Panc1 (cell line): ENCODE measurements at regions not wholly inside any gene's neighbourhood (a gene's known extent, or its start where the extent isn't known, plus 50 kb on each side); places are given as distances from the start of the nearest gene placed in this dataset.

Experiments used
- ATAC-seq: fragments of 200-7000 bp; cut with Tn5 transposase; 2 replicates; pipeline ENCODE4 v1.9.1; 2020; ENCODE audit warnings: mild to moderate bottlenecking, moderate library complexity
- BruUV-seq: library from RNA; stranded (reverse); fragments of 400-500 nt; replicated peaks from 2 replicates; lab custom pipeline; 2021; lab: Mats Ljungman, UMichigan
- CTCF ChIA-PET: fragments of 300-600 bp; sonication (Branson Sonifier 250); formaldehyde crosslinking; loops from one replicate; lab custom pipeline; 2022; ENCODE audit warnings: antibody characterized with exemption; lab: Charles Lee
- POLR2A ChIA-PET: fragments of 300-600 bp; sonication (Branson Sonifier 250); formaldehyde crosslinking; loops from one replicate; lab custom pipeline; 2022; ENCODE audit warnings: antibody characterized with exemption; lab: Charles Lee
- DNase-seq: peaks from one replicate; pipeline ENCODE4 v3.0.0-alpha.2; 2010; ENCODE audit warnings: low read depth, low spot score
- H3K27ac ChIP-seq: 2 replicates; pipeline ENCODE4 v1.5.1; 2011; ENCODE audit warnings: mild to moderate bottlenecking, low read length, inconsistent platforms
- H3K27me3 ChIP-seq: fragments of 200-500 bp; sonication (Bioruptor generic); 2 replicates; pipeline ENCODE4 v1.6.0; 2014; ENCODE audit warnings: low read length, inconsistent platforms; ENCODE audit not compliant: control insufficient read depth, insufficient read depth
- H3K36me3 ChIP-seq: fragments of 200-500 bp; sonication (Bioruptor generic); 2 replicates; pipeline ENCODE4 v1.5.1; 2014; ENCODE audit warnings: inconsistent platforms, mild to moderate bottlenecking, low read length, moderate library complexity; ENCODE audit not compliant: control insufficient read depth, insufficient read depth
- H3K4me1 ChIP-seq: 2 replicates; pipeline ENCODE4 v1.5.1; 2011; ENCODE audit warnings: inconsistent platforms, mild to moderate bottlenecking, low read length, moderate library complexity; ENCODE audit not compliant: control insufficient read depth, insufficient read depth
- H3K4me3 ChIP-seq, 2 experiments: 2 replicates each; pipeline ENCODE4 v1.5.1; 2011 to 2012; ENCODE audit warnings: low read depth in 2 of 2, low read length in 2 of 2, mild to moderate bottlenecking in 2 of 2, inconsistent platforms in 1 of 2, moderate library complexity in 1 of 2
- H3K9me3 ChIP-seq: fragments of 200-500 bp; sonication (Bioruptor generic); 2 replicates; pipeline ENCODE4 v1.5.1; 2014; ENCODE audit warnings: low read depth, mild to moderate bottlenecking, inconsistent platforms, low read length, moderate library complexity; ENCODE audit not compliant: control insufficient read depth, insufficient read depth
- POLR2AphosphoS5 ChIP-seq: IDR thresholded peaks from 2 replicates; pipeline ENCODE4 v1.6.1; 2012; ENCODE audit warnings: mild to moderate bottlenecking, low read depth, low read length, moderate library complexity
- SIN3A ChIP-seq: IDR thresholded peaks from 2 replicates; pipeline ENCODE4 v1.6.1; 2012; ENCODE audit warnings: low read depth, mild to moderate bottlenecking, low read length, moderate library complexity, borderline replicate concordance; ENCODE audit not compliant: insufficient read depth
- TCF7L2 ChIP-seq: IDR thresholded peaks from 2 replicates; pipeline ENCODE4 v1.6.1; 2011; ENCODE audit warnings: mild to moderate bottlenecking, low read depth, low read length, inconsistent platforms
- in situ Hi-C: cut with HindIII; loops from 2 replicates; pipeline ENCODE4 v1.10.0; 2016; ENCODE audit warnings: low sequenced_read_pairs, low pct_unique_long_range_greater_than_20kb
- intact Hi-C: fragments of 100-400 bp; cut with micrococcal nuclease; formaldehyde crosslinking; loops from one replicate; pipeline ENCODE4 v1.10.0; 2022; ENCODE audit not compliant: unreplicated experiment
- TF ChIP-seq, protein P1 (sequence below), 2 experiments: IDR thresholded peaks; 2 replicates each; pipeline ENCODE4 v1.6.1; 2011 to 2012; ENCODE audit warnings: low read depth in 2 of 2, control low read depth in 1 of 2, low read length in 1 of 2, mild to moderate bottlenecking in 1 of 2, moderate library complexity in 1 of 2; ENCODE audit not compliant: insufficient read depth in 1 of 2
- TF ChIP-seq, protein P2 (sequence below): fragments of 450-650 bp; IDR thresholded peaks from 2 replicates; pipeline ENCODE4 v1.5.1; 2017; ENCODE audit warnings: mild to moderate bottlenecking

DNA sequence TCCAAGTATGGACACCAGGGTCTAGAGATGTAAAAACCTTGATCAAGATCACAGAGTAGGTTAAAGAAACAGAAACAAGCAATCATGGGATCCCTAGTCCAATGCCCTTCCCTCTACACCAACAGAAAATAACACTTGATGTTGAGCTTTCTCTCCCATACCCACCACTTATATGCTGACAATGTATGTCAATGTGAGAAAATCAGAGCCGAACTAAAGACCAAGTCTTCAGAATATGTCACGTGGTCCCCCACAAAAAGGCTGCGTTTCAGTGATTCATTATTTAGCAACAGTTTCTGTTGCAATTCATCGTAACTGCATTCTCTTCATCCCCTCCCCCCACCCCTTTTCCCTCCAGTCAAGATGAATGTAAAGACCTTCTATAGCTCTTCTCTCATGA, 278.9 kb upstream of the STT3B start:
- CTCF ChIA-PET = no interaction called here
- Histone ChIP-seq H3K4me1 (no peaks in the 10 kb centered on the region), H3K36me3 (no peaks in the 10 kb centered on the region), H3K9me3 (no peaks in the 10 kb centered on the region), H3K27me3 (no peaks in the 10 kb centered on the region), H3K27ac (no peak overlapping the region), H3K4me3 (no peak overlapping the region)
- intact Hi-C loops = no loop called here
- TF ChIP-seq POLR2AphosphoS5 = no peak
- no peak for TF ChIP-seq SIN3A
- TF ChIP-seq, protein P1, sequence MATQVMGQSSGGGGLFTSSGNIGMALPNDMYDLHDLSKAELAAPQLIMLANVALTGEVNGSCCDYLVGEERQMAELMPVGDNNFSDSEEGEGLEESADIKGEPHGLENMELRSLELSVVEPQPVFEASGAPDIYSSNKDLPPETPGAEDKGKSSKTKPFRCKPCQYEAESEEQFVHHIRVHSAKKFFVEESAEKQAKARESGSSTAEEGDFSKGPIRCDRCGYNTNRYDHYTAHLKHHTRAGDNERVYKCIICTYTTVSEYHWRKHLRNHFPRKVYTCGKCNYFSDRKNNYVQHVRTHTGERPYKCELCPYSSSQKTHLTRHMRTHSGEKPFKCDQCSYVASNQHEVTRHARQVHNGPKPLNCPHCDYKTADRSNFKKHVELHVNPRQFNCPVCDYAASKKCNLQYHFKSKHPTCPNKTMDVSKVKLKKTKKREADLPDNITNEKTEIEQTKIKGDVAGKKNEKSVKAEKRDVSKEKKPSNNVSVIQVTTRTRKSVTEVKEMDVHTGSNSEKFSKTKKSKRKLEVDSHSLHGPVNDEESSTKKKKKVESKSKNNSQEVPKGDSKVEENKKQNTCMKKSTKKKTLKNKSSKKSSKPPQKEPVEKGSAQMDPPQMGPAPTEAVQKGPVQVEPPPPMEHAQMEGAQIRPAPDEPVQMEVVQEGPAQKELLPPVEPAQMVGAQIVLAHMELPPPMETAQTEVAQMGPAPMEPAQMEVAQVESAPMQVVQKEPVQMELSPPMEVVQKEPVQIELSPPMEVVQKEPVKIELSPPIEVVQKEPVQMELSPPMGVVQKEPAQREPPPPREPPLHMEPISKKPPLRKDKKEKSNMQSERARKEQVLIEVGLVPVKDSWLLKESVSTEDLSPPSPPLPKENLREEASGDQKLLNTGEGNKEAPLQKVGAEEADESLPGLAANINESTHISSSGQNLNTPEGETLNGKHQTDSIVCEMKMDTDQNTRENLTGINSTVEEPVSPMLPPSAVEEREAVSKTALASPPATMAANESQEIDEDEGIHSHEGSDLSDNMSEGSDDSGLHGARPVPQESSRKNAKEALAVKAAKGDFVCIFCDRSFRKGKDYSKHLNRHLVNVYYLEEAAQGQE (IDR thresholded peaks at IDR 0.05; ENCODE audit: insufficient read depth in 1 of 2, low read depth in 2 of 2, low read length in 1 of 2) = no peak
- no peak for TF ChIP-seq TCF7L2
- TF ChIP-seq, protein P2, sequence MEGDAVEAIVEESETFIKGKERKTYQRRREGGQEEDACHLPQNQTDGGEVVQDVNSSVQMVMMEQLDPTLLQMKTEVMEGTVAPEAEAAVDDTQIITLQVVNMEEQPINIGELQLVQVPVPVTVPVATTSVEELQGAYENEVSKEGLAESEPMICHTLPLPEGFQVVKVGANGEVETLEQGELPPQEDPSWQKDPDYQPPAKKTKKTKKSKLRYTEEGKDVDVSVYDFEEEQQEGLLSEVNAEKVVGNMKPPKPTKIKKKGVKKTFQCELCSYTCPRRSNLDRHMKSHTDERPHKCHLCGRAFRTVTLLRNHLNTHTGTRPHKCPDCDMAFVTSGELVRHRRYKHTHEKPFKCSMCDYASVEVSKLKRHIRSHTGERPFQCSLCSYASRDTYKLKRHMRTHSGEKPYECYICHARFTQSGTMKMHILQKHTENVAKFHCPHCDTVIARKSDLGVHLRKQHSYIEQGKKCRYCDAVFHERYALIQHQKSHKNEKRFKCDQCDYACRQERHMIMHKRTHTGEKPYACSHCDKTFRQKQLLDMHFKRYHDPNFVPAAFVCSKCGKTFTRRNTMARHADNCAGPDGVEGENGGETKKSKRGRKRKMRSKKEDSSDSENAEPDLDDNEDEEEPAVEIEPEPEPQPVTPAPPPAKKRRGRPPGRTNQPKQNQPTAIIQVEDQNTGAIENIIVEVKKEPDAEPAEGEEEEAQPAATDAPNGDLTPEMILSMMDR = no peak
- no TSS peak for BruUV-seq
- in situ Hi-C loops = no loop called here
- POLR2A ChIA-PET = no interaction called here
- ATAC-seq (no peak), DNase-seq (no peak)

DNA sequence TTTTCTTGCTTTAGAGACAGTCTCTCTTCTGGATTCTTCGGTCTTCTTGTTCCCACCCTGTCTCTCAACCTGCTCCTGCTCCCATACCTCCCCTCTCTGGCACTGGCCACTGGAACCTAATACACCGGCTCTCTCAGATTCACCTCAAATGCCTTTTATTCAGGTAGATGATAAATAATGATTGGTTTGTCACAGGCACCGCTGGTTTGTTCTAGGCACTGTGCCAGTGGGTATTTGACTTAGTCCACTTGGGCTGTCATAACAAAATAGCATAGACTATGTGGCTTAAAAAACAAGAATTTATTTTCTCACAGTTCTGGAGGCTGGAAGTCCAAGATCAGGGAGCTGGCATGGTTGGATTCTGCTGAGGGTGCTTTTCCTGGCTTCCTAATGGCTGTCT, 278.2 kb upstream of the STT3B start:
- in situ Hi-C loops = no loop called here
- CTCF ChIA-PET = no interaction called here
- H3K4me1 ChIP-seq = no peaks in the 10 kb centered on the region
- TF ChIP-seq SIN3A (no peak), TCF7L2 (no peak), POLR2AphosphoS5 (no peak)
- TF ChIP-seq, protein P1 (IDR thresholded peaks at IDR 0.05; ENCODE audit: insufficient read depth in 1 of 2, low read depth in 2 of 2, low read length in 1 of 2) = no peak
- TF ChIP-seq, protein P2 = no peak
- H3K9me3 ChIP-seq = no peaks in the 10 kb centered on the region
- no peak overlapping the region for H3K4me3 ChIP-seq
- POLR2A ChIA-PET = no interaction called here
- no peak for ATAC-seq
- intact Hi-C loops = no loop called here
- no peaks in the 10 kb centered on the region for H3K27me3 ChIP-seq
- DNase-seq = no peak
- no TSS peak for BruUV-seq
- H3K36me3 ChIP-seq = no peaks in the 10 kb centered on the region
- no peak overlapping the region for H3K27ac ChIP-seq
